Activated CD4-positive, alpha-beta T cell treated with anti-CD3 and anti-CD28 coated beads, Interleukin-2, Interleukin-4, amounts not matched to agents 100 ng/mL and 50 ng/mL, durations not matched to agents 16 hours and 8 hours (primary cell): ENCODE measurements at regions not wholly inside any gene's neighbourhood (a gene's known extent, or its start where the extent isn't known, plus 50 kb on each side); places are given as distances from the start of the nearest gene placed in this dataset.
"Not testable (repeated sequence)": the region's sequence is repeated elsewhere in the genome, so short reads cannot be mapped to it uniquely, and the experiment has no call there.

ENCODE experiments used
- DNase-seq: peaks from one replicate; pipeline ENCODE4 v3.0.0-alpha.2; 2020; ENCODE audit warnings: low spot score

GRCh38 chr22:35183917-35184316 is 73.4 kb upstream of the HMGXB4 start:
- no peak for DNase-seq

- DNase-seq, result no peak
Observed at GRCh38 chr22:35186492-35186891, 70.8 kb upstream of the HMGXB4 start.

GRCh38 chr22:35188930-35189329 is 68.4 kb upstream of the HMGXB4 start:
- DNase-seq, result not testable (repeated sequence)

GRCh38 chr22:35189559-35189958 is 67.7 kb upstream of the HMGXB4 start:
- no peak for DNase-seq

GRCh38 chr22:35191412-35191811 is 65.9 kb upstream of the HMGXB4 start:
- no peak for DNase-seq

GRCh38 chr22:35192129-35192918 is 65.0 kb upstream of the HMGXB4 start:
- DNase-seq, result no peak

- DNase-seq, result no peak
Observed at GRCh38 chr22:35195226-35195625, 62.1 kb upstream of the HMGXB4 start.

GRCh38 chr22:35195821-35196220 is 61.5 kb upstream of the HMGXB4 start:
- DNase-seq, result no peak

- no peak for DNase-seq
Observed at GRCh38 chr22:35197071-35197470, 60.2 kb upstream of the HMGXB4 start.

GRCh38 chr22:35197886-35198285 is 59.4 kb upstream of the HMGXB4 start:
- DNase-seq, result no peak

- no peak for DNase-seq
Observed at GRCh38 chr22:35198738-35199137, 58.6 kb upstream of the HMGXB4 start.

- DNase-seq, result no peak
Observed at GRCh38 chr22:35202376-35202775, 54.9 kb upstream of the HMGXB4 start.

- no peak for DNase-seq
Observed at GRCh38 chr22:35203583-35203982, 53.7 kb upstream of the HMGXB4 start.

- no peak for DNase-seq
Observed at GRCh38 chr22:35204807-35205775, 52.2 kb upstream of the HMGXB4 start.

- DNase-seq, result no peak
Observed at GRCh38 chr22:35205961-35206360, 51.3 kb upstream of the HMGXB4 start.

GRCh38 chr22:35206889-35207288 is 50.4 kb upstream of the HMGXB4 start:
- DNase-seq, result no peak
